ENCODE measurements at regions not wholly inside any gene's neighbourhood (a gene's known extent, or its start where the extent isn't known, plus 50 kb on each side); places are given as distances from the start of the nearest gene placed in this dataset.

DNA sequence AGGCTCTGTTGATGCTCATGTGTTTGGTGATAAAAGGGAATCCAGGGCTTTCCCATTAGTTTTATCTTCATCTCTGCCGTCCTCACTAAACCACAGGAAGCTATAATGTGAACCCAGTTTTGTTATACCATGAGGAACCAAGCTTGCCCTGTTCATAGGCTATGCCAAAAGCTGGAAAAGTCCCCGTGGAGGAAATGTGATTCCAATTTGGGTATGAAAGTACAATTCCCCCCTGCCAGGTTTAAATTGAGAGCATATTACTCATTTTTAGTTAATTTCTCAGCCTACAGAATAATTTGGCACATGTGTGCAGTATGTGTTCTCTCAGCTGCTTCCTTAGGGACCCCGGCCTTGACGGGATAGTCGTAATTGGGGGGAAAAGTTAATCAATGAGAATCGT, 327.4 kb downstream of the RND3 start:
- TF ChIP-seq, protein P1, sequence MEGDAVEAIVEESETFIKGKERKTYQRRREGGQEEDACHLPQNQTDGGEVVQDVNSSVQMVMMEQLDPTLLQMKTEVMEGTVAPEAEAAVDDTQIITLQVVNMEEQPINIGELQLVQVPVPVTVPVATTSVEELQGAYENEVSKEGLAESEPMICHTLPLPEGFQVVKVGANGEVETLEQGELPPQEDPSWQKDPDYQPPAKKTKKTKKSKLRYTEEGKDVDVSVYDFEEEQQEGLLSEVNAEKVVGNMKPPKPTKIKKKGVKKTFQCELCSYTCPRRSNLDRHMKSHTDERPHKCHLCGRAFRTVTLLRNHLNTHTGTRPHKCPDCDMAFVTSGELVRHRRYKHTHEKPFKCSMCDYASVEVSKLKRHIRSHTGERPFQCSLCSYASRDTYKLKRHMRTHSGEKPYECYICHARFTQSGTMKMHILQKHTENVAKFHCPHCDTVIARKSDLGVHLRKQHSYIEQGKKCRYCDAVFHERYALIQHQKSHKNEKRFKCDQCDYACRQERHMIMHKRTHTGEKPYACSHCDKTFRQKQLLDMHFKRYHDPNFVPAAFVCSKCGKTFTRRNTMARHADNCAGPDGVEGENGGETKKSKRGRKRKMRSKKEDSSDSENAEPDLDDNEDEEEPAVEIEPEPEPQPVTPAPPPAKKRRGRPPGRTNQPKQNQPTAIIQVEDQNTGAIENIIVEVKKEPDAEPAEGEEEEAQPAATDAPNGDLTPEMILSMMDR (conservative IDR thresholded peaks at IDR 0.05 in 1 of 2, IDR thresholded peaks at IDR 0.05 in 1 of 2; ENCODE audit: extremely low read depth in 1 of 2, insufficient read depth in 1 of 2, low read depth in 1 of 2, low read length in 2 of 2), result no peak
- no peak for TF ChIP-seq EZH2 (IDR thresholded peaks at IDR 0.05; ENCODE audit: borderline replicate concordance, low read length)
